ENCODE measurements at regions not wholly inside any gene's neighbourhood (a gene's known extent, or its start where the extent isn't known, plus 50 kb on each side); places are given as distances from the start of the nearest gene placed in this dataset.

DNA sequence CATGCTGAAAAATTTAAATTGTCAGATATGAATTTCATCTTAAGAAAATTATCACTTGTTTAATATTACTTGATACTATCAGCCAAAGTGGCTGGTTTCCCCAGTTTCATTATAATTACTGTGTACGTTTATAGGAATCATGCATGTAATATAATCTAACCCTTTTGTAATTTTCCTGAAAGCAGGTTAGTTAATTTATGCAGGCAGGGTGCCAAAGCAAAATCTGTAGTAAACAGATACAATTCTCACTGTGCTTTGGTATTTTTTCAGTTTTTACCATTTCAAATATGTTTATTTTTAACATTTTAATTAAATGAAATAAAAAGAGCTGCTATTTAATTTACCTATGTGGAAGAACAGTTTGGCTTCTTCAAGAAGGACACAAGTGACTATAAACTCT is 1227.5 kb upstream of the MIR17HG start:
- Histone ChIP-seq H3K4me3 (no peak overlapping the region), H3K9me3 (no peaks in the 10 kb centered on the region), H3K27ac (no peak overlapping the region), H3K36me3 (no peaks in the 10 kb centered on the region), H3K4me1 (no peaks in the 10 kb centered on the region), H3K27me3 (no peaks in the 10 kb centered on the region)
- intact Hi-C loops (cut with DNase I): no loop called here
- no peak for DNase-seq
- 78 to 81% methylated on average over 1 of the region's 1 CpG for WGBS, 2 donors
- TF ChIP-seq, protein P1, sequence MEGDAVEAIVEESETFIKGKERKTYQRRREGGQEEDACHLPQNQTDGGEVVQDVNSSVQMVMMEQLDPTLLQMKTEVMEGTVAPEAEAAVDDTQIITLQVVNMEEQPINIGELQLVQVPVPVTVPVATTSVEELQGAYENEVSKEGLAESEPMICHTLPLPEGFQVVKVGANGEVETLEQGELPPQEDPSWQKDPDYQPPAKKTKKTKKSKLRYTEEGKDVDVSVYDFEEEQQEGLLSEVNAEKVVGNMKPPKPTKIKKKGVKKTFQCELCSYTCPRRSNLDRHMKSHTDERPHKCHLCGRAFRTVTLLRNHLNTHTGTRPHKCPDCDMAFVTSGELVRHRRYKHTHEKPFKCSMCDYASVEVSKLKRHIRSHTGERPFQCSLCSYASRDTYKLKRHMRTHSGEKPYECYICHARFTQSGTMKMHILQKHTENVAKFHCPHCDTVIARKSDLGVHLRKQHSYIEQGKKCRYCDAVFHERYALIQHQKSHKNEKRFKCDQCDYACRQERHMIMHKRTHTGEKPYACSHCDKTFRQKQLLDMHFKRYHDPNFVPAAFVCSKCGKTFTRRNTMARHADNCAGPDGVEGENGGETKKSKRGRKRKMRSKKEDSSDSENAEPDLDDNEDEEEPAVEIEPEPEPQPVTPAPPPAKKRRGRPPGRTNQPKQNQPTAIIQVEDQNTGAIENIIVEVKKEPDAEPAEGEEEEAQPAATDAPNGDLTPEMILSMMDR (IDR thresholded peaks at IDR 0.05): no peak
- no peak for TF ChIP-seq POLR2AphosphoS5 (IDR thresholded peaks at IDR 0.05)
- no peak for TF ChIP-seq POLR2A (IDR thresholded peaks at IDR 0.05)

DNA sequence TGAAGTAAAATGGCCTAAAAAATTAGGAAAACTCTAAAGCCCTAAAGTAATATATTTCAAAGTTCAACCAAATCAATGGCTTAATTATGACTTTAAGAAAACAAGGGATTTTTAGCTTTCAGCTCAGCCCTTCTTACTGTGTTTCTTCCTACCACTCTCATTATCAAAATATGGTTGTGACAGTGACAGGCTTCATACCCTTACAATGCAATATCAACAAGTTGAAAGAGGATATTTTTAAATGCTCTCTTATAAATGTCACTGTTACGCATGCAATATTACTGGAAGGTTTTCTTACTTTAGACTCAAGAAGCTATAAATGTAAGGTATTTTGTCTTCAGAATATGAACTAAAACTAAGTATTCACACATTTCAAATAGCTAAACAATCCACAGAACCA is 1225.7 kb upstream of the MIR17HG start:
- H3K36me3 ChIP-seq: no peaks in the 10 kb centered on the region
- no peak overlapping the region for H3K4me3 ChIP-seq
- H3K27me3 ChIP-seq: no peaks in the 10 kb centered on the region
- H3K9me3 ChIP-seq: no peaks in the 10 kb centered on the region
- TF ChIP-seq, protein P1 (IDR thresholded peaks at IDR 0.05): no peak
- TF ChIP-seq POLR2AphosphoS5 (IDR thresholded peaks at IDR 0.05) (no peak), POLR2A (IDR thresholded peaks at IDR 0.05) (no peak), EP300 (IDR thresholded peaks at IDR 0.05) (no peak)
- no peak overlapping the region for H3K27ac ChIP-seq
- no peak for DNase-seq
- intact Hi-C loops (cut with DNase I): no loop called here
- H3K4me1 ChIP-seq: no peaks in the 10 kb centered on the region
- WGBS, 2 donors: 86 to 95% methylated on average over 1 of the region's 1 CpG

DNA sequence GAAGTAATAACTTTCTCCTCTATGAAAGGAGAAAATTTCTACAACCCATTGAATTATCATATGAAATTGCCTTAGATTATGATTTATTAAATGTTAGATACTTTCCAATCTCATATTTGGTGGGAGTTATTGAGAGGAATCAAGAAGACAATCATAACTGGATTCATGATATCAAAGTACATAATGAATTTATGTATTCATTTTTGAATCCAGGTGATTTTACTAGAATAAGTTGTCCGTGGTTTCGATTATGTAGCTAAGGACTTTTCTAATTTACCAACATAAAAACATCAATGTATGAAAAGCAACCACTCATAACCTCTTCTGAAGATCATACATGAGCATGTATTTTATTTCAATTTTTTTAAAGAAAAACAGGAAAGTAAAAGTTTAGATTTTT is 1225.0 kb upstream of the MIR17HG start:
- H3K9me3 ChIP-seq: no peaks in the 10 kb centered on the region
- DNase-seq: no peak
- 95 to 98% methylated on average over 2 of the region's 2 CpGs for WGBS, 2 donors
- intact Hi-C loops (cut with DNase I): no loop called here
- H3K4me1 ChIP-seq: no peaks in the 10 kb centered on the region
- H3K27ac ChIP-seq: no peak overlapping the region
- H3K27me3 ChIP-seq: no peaks in the 10 kb centered on the region
- no peak overlapping the region for H3K4me3 ChIP-seq
- TF ChIP-seq, protein P1 (IDR thresholded peaks at IDR 0.05): no peak
- TF ChIP-seq POLR2AphosphoS5 (IDR thresholded peaks at IDR 0.05): no peak
- no peaks in the 10 kb centered on the region for H3K36me3 ChIP-seq

DNA sequence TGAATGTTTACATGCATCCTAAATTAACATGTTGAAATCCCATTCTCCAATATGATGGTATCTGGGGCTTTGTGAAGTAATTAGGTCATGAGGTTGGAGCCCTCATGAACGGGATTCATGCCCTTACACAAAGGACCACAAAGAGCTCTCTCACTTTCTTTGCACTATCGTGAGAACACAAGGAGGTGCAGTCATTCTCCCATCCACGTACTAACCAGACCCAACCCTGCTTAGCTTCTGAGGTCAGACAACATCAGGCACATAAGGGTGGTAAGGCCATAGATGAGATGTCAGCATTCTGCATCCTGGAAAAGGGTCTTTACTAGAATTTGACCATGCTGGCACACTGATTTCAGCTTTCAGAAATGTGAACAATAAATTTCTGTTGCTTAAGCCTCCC is 1211.9 kb upstream of the MIR17HG start:
- intact Hi-C loops (cut with DNase I): no loop called here
- no peak for TF ChIP-seq EP300 (IDR thresholded peaks at IDR 0.05)
- no peak for TF ChIP-seq POLR2AphosphoS5 (IDR thresholded peaks at IDR 0.05)
- no peak for TF ChIP-seq POLR2A (IDR thresholded peaks at IDR 0.05)
- TF ChIP-seq, protein P1 (IDR thresholded peaks at IDR 0.05): no peak
- WGBS, 2 donors: 81 to 91% methylated on average over 3 of the region's 3 CpGs
- H3K4me1 ChIP-seq: no peaks in the 10 kb centered on the region
- H3K27ac ChIP-seq: no peak overlapping the region
- H3K9me3 ChIP-seq: no peaks in the 10 kb centered on the region
- no peak for DNase-seq
- no peaks in the 10 kb centered on the region for H3K27me3 ChIP-seq
- H3K4me3 ChIP-seq: no peak overlapping the region
- no peaks in the 10 kb centered on the region for H3K36me3 ChIP-seq

DNA sequence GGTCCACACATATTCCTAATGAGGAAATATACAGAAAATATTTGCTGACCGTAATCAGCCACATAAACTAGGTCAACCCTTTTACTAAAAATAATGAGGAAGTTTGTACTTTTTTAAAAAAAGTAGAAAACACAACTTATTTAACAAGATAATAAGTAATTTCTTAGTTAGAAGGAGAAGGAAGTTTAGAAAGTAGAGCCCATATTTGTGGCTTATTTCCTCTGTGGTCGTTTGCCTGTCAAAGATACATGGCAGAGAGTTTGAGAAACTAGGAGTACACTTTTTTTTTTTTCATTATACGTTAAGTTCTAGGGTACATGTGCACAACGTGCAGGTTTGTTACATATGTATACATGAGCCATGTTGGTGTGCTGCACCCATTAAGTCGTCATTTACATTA is 1205.2 kb upstream of the MIR17HG start:
- Histone ChIP-seq H3K4me3 (no peak overlapping the region), H3K9me3 (no peaks in the 10 kb centered on the region), H3K36me3 (no peaks in the 10 kb centered on the region), H3K4me1 (no peaks in the 10 kb centered on the region), H3K27ac (no peak overlapping the region), H3K27me3 (no peaks in the 10 kb centered on the region)
- TF ChIP-seq, protein P1 (IDR thresholded peaks at IDR 0.05): no peak
- TF ChIP-seq EP300 (IDR thresholded peaks at IDR 0.05) (no peak), POLR2AphosphoS5 (IDR thresholded peaks at IDR 0.05) (no peak), POLR2A (IDR thresholded peaks at IDR 0.05) (no peak)
- intact Hi-C loops (cut with DNase I): no loop called here
- WGBS, 2 donors: 54 to 76% methylated on average over 5 of the region's 5 CpGs
- no peak for DNase-seq

Measured in sigmoid colon (tissue), 6 donors.